Spleen (tissue), 11 donors: ENCODE measurements at regions not wholly inside any gene's neighbourhood (a gene's known extent, or its start where the extent isn't known, plus 50 kb on each side); places are given as distances from the start of the nearest gene placed in this dataset.
A peak's percentile ranks its signal among the peaks of the same experiment; 100 is the strongest.

Experiments used
- DNase-seq: peaks from one replicate; pipeline ENCODE4 v3.0.0-alpha.2; 2020
- H3K27ac ChIP-seq, 8 donors: fragments of 200-600 bp; sonication (generic) in 7 of 8; 1 replicate in 4 of 8; 2 replicates in 4 of 8; pipeline versions ENCODE4 v1.5.0 to v1.8.0; 2016 to 2021; ENCODE audit warnings: inconsistent platforms in 4 of 8, mild to moderate bottlenecking in 4 of 8, moderate library complexity in 1 of 8
- H3K27me3 ChIP-seq, 7 donors: fragments of 200-600 bp; sonication (generic) in 6 of 7; replicated peaks in 1 of 7; 1 replicate in 4 of 7; 2 replicates in 3 of 7; pipeline versions ENCODE4 v1.5.0 to v1.8.0; 2016 to 2021; ENCODE audit warnings: inconsistent platforms in 3 of 7, mild to moderate bottlenecking in 1 of 7
- H3K36me3 ChIP-seq, 6 donors: fragments of 200-600 bp; sonication (generic) in 5 of 6; 1 replicate in 4 of 6; 2 replicates in 2 of 6; pipeline versions ENCODE4 v1.5.0 to v1.8.0; 2016 to 2021; ENCODE audit warnings: inconsistent platforms in 2 of 6
- H3K4me1 ChIP-seq, 6 donors: fragments of 200-600 bp; sonication (generic) in 5 of 6; 1 replicate in 3 of 6; 2 replicates in 3 of 6; pipeline versions ENCODE4 v1.5.0 to v1.8.0; 2016 to 2021; ENCODE audit warnings: inconsistent platforms in 3 of 6
- H3K4me3 ChIP-seq, 8 donors: fragments of 200-600 bp; sonication (generic) in 7 of 8; 1 replicate in 4 of 8; 2 replicates in 4 of 8; pipeline versions ENCODE4 v1.5.0 to v1.8.0; 2016 to 2021; ENCODE audit warnings: inconsistent platforms in 4 of 8, mild to moderate bottlenecking in 4 of 8, moderate library complexity in 2 of 8
- H3K9me3 ChIP-seq, 8 donors: fragments of 200-600 bp; sonication (generic) in 7 of 8; 1 replicate in 4 of 8; 2 replicates in 4 of 8; pipeline versions ENCODE4 v1.5.0 to v1.8.0; 2016 to 2021; ENCODE audit warnings: inconsistent platforms in 4 of 8
- POLR2A ChIP-seq, 3 donors: fragments of 450-650 bp; IDR thresholded peaks; one replicate each; pipeline ENCODE4 v1.5.1; 2017; ENCODE audit warnings: antibody characterized with exemption in 3 of 3, mild to moderate bottlenecking in 1 of 3
- POLR2AphosphoS5 ChIP-seq, 3 donors: sonication (generic); formaldehyde crosslinking; IDR thresholded peaks; one replicate each; pipeline ENCODE4 v1.5.1; 2017; ENCODE audit warnings: antibody characterized with exemption in 3 of 3
- WGBS, 5 donors: extraction: QIAGEN DNeasy Blood & Tissue Kit in 3 of 5; methylation state at CpG; one replicate each; pipeline versions ENCODE4 v1.1.5 to v1.1.7; 2013 to 2018; 5-methylcytosine and 5-hydroxymethylcytosine counted together
- intact Hi-C: fragments of 100-400 bp; cut with DNase I; formaldehyde crosslinking; loops from one replicate; pipeline ENCODE4 v1.15.0; 2023; ENCODE audit warnings: low total_unique reads
- TF ChIP-seq, protein P1 (sequence below), 11 experiments: fragments of 200-600 bp in 7 of 11; fragments of 450-650 bp in 4 of 11; sonication (generic) in 4 of 11; IDR thresholded peaks in 8 of 11; conservative IDR thresholded peaks in 3 of 11; 1 replicate in 7 of 11; 2 replicates in 4 of 11; pipeline versions ENCODE4 v1.4.0 to v1.8.0; 2016 to 2021; ENCODE audit warnings: antibody characterized with exemption in 11 of 11, inconsistent platforms in 4 of 11, mild to moderate bottlenecking in 1 of 11
- donor health status: healthy with polysubstance abuse.
- donor health status: DM: no; HTN: no; CAD: no; lungs with moderate emphysema.
- donor health status: DM: no; HTN: no; CAD: no.
- donor health status: Bipolar disorder and iron deficiency.
- donor health status: healthy.
- donor health status: DM: no; HTN: no; CAD: no.
- donor health status: DM: yes; HTN: yes; CAD: no.

DNA sequence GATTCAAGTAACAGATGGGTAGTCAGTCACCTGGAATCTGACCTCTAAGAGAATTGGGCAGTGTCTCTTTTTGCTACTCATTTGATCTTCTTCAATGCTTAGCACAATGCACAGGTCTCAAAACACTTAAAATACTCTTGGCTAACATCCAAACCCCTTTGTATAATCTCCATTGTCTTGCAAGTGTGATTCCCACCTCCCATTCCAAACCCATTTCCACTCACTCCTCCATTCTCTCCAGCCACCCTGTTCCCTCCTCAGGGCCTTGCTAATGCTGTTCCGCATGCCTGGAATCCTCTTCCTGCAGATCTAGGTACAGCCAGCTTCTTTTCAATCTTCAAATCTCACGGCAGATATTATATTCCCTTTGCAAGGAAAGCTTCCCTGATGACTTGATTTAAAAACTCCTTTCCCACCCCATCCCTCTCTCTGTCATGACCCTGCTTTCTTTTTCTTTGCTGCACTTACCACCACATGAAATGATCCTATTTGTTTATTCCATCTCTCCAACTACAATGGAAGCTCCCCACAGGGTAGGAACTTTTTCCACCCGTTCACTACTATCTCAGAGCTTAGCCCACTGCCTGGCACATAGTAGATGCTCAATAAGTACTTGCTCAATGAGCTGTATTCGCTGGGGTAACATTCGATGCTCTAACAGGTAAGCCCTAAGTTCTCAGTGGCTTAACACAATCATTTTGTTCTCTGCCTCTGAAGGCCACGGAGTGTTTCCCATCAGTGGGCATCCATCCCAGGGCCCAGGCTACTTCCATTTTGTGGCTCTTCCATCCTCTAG is 121.7 kb downstream of the MN1 start:
- DNase-seq = peak; percentile 11
- TF ChIP-seq POLR2A (IDR thresholded peaks at IDR 0.05) (no peak), POLR2AphosphoS5 (IDR thresholded peaks at IDR 0.05) (no peak)
- TF ChIP-seq, protein P1, sequence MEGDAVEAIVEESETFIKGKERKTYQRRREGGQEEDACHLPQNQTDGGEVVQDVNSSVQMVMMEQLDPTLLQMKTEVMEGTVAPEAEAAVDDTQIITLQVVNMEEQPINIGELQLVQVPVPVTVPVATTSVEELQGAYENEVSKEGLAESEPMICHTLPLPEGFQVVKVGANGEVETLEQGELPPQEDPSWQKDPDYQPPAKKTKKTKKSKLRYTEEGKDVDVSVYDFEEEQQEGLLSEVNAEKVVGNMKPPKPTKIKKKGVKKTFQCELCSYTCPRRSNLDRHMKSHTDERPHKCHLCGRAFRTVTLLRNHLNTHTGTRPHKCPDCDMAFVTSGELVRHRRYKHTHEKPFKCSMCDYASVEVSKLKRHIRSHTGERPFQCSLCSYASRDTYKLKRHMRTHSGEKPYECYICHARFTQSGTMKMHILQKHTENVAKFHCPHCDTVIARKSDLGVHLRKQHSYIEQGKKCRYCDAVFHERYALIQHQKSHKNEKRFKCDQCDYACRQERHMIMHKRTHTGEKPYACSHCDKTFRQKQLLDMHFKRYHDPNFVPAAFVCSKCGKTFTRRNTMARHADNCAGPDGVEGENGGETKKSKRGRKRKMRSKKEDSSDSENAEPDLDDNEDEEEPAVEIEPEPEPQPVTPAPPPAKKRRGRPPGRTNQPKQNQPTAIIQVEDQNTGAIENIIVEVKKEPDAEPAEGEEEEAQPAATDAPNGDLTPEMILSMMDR (IDR thresholded peaks at IDR 0.05 in 8 of 11, conservative IDR thresholded peaks at IDR 0.05 in 3 of 11) = no peak
- WGBS, 5 donors = 86 to 94% (median 91%) methylated on average over 6 of the region's 6 CpGs
- intact Hi-C loops = no loop called here
- Histone ChIP-seq H3K27ac (no peak overlapping the region), H3K4me3 (no peak overlapping the region), H3K27me3 (peaks cover 0 to 7% (median 0%) of the 10 kb centered on the region in 7 donors), H3K36me3 (no peaks in the 10 kb centered on the region), H3K4me1 (no peaks in the 10 kb centered on the region), H3K9me3 (no peaks in the 10 kb centered on the region)

DNA sequence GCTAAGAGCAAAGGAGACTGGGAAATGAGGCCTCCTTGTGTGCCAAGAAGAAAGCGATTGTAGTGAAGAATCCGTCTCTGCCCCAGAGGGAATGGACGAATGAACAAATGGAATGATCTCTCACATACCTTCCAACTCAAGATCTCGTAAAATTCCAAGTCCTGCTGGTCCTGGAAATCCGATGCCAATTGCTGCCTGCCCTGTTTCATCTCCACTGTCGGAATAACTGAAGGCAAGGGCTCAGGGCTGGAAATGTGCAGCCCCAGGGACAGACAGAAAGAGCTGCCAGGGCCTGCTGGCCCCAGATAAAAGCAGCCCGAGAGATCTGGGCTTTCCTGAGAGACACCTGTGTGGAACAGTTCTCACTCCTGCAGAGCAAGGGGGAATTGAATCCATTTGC is 120.9 kb downstream of the MN1 start:
- Histone ChIP-seq H3K36me3 (no peaks in the 10 kb centered on the region), H3K27me3 (peaks cover 0 to 7% (median 0%) of the 10 kb centered on the region in 7 donors), H3K27ac (no peak overlapping the region), H3K4me3 (no peak overlapping the region), H3K4me1 (no peaks in the 10 kb centered on the region), H3K9me3 (no peaks in the 10 kb centered on the region)
- intact Hi-C loops = no loop called here
- peak; percentile 0 for DNase-seq
- TF ChIP-seq POLR2A (IDR thresholded peaks at IDR 0.05) = no peak
- TF ChIP-seq POLR2AphosphoS5 (IDR thresholded peaks at IDR 0.05) = no peak
- TF ChIP-seq, protein P1 (IDR thresholded peaks at IDR 0.05 in 8 of 11, conservative IDR thresholded peaks at IDR 0.05 in 3 of 11) = no peak
- WGBS, 5 donors = 81 to 95% (median 92%) methylated on average over 7 of the region's 7 CpGs

DNA sequence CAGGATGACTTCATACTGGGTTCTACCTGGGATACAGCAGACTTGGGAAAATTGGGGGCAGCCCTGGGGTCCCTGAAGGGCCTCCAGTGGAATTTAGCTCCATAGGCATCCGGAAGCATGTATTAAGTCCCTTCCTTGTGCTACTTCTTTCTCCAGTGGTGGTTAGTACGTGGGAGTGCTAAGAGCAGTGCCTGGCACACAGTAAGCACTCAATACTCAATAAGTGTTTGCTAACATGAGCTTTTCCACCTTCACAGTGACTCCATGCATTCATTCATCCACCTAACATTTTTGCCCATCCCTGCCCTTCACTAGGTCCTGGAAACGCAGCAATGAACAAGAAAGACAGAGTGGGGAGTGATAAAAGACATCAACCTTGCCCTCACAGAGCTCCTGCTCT is 120.5 kb downstream of the MN1 start:
- Histone ChIP-seq H3K27ac (no peak overlapping the region), H3K4me3 (no peak overlapping the region), H3K4me1 (no peaks in the 10 kb centered on the region), H3K27me3 (peaks cover 0 to 7% (median 0%) of the 10 kb centered on the region in 7 donors), H3K36me3 (no peaks in the 10 kb centered on the region), H3K9me3 (no peaks in the 10 kb centered on the region)
- 69 to 96% (median 86%) methylated on average over 3 of the region's 3 CpGs for WGBS, 5 donors
- TF ChIP-seq POLR2AphosphoS5 (IDR thresholded peaks at IDR 0.05) (no peak), POLR2A (IDR thresholded peaks at IDR 0.05) (no peak)
- TF ChIP-seq, protein P1 (IDR thresholded peaks at IDR 0.05 in 8 of 11, conservative IDR thresholded peaks at IDR 0.05 in 3 of 11) = no peak
- intact Hi-C loops = no loop called here
- no peak for DNase-seq

DNA sequence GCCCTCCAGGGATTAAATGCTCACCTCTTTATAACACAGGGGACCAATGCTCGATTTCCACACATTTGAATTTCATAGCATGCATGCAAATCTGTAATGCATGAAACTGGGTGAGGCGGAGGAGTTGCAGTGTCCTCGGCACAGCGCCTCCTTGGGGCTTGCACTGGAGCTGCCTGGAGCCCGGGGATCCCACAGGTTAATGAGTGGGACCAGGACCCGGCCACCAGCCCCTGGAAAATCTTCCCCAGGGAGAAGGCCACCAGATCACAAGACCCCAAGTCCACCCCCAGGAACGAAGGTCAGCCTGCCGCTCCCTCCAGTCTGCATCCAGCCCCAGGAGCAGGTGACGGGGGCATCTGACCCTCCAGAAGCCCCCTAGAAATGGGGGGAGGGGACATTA is 119.1 kb downstream of the MN1 start:
- TF ChIP-seq, protein P1 (IDR thresholded peaks at IDR 0.05 in 8 of 11, conservative IDR thresholded peaks at IDR 0.05 in 3 of 11) = no peak
- no peak for TF ChIP-seq POLR2AphosphoS5 (IDR thresholded peaks at IDR 0.05)
- intact Hi-C loops = no loop called here
- H3K4me3 ChIP-seq = no peak overlapping the region
- no peaks in the 10 kb centered on the region for H3K36me3 ChIP-seq
- DNase-seq = no peak
- no peaks in the 10 kb centered on the region for H3K9me3 ChIP-seq
- peaks cover 0 to 7% (median 0%) of the 10 kb centered on the region in 7 donors for H3K27me3 ChIP-seq
- peaks cover 0 to 5% (median 0%) of the 10 kb centered on the region in 6 donors for H3K4me1 ChIP-seq
- 68 to 82% (median 77%) methylated on average over 9 of the region's 9 CpGs for WGBS, 5 donors
- no peak overlapping the region for H3K27ac ChIP-seq
